HepG2 (cell line): ENCODE measurements at regions not wholly inside any gene's neighbourhood (a gene's known extent, or its start where the extent isn't known, plus 50 kb on each side); places are given as distances from the start of the nearest gene placed in this dataset.

Source experiments
- ATAC-seq: fragments of 200-7000 bp; cut with Tn5 transposase; 3 replicates; pipeline ENCODE4 v1.9.1; 2020; ENCODE audit warnings: mild to moderate bottlenecking, moderate library complexity
- BruUV-seq: library from RNA; stranded (reverse); fragments of 400-500 nt; replicated peaks from 2 replicates; lab custom pipeline; 2021; lab: Mats Ljungman, UMichigan
- CTCF ChIA-PET: fragments of 300-600 bp; formaldehyde crosslinking; extraction: SDS; loops from one replicate; lab custom pipeline; 2021; ENCODE audit warnings: low total read pairs, inconsistent platforms, low intra/inter-chr PET ratio; lab: Yijun Ruan, JAX
- POLR2A ChIA-PET: fragments of 350-600 bp; sonication (Branson Sonifier 250); formaldehyde crosslinking; loops from one replicate; lab custom pipeline; 2020; ENCODE audit warnings: antibody characterized with exemption, inconsistent platforms; lab: Yijun Ruan, JAX
- DNase-seq: peaks from one replicate; pipeline ENCODE4 v3.0.0-alpha.2; 2015; ENCODE audit warnings: low spot score
- FAIRE-seq: peaks from 3 replicates; lab custom pipeline; 2011; peaks lifted over from hg19 to GRCh38; lab: Jason Lieb, UNC
- H2AFZ ChIP-seq: one replicate; pipeline ENCODE4 v1.6.1; 2011; ENCODE audit warnings: low read length, inconsistent platforms
- H3K27ac ChIP-seq: fragments of 300-600 bp; 3 replicates; pipeline ENCODE4 v1.8.0; 2011; ENCODE audit warnings: mixed run types, mild to moderate bottlenecking, mixed read lengths, low read length, inconsistent platforms; ENCODE audit not compliant: insufficient read depth; ENCODE audit errors: extremely low read length
- H3K27me3 ChIP-seq, 2 experiments: fragments of 200-600 bp in 1 of 2; 2 replicates in 1 of 2; 3 replicates in 1 of 2; pipeline versions ENCODE4 v1.6.0 to v1.8.0; 2011; ENCODE audit warnings: low read length in 2 of 2, mild to moderate bottlenecking in 2 of 2, moderate library complexity in 2 of 2, inconsistent platforms in 1 of 2; ENCODE audit not compliant: insufficient read depth in 2 of 2, control insufficient read depth in 1 of 2
- H3K36me3 ChIP-seq, 2 experiments: fragments of 200-600 bp in 1 of 2; replicated peaks in 1 of 2; 2 replicates in 1 of 2; 3 replicates in 1 of 2; pipeline versions ENCODE4 v1.5.1 to v1.8.0; 2011; ENCODE audit warnings: low read length in 2 of 2, inconsistent platforms in 1 of 2; ENCODE audit not compliant: insufficient read depth in 2 of 2, control insufficient read depth in 1 of 2
- H3K4me1 ChIP-seq: 2 replicates; pipeline ENCODE4 v1.5.1; 2012; ENCODE audit warnings: low read length, inconsistent platforms; ENCODE audit not compliant: insufficient read depth
- H3K4me2 ChIP-seq: 2 replicates; pipeline ENCODE4 v1.6.0; 2011; ENCODE audit warnings: low read depth, low read length, inconsistent platforms
- H3K4me3 ChIP-seq, 3 experiments: fragments of 200-600 bp in 1 of 3; sonication (generic), shearing (Covaris generic) in 1 of 3; replicated peaks in 1 of 3; 2 replicates each; pipeline ENCODE4 v1.5.1; 2011 to 2016; ENCODE audit warnings: low read length in 3 of 3, inconsistent platforms in 2 of 3, low read depth in 2 of 3, mild to moderate bottlenecking in 2 of 3, control low read depth in 1 of 3, mixed read lengths in 1 of 3; ENCODE audit not compliant: insufficient read depth in 1 of 3
- H3K79me2 ChIP-seq: one replicate; pipeline ENCODE4 v1.6.1; 2011; ENCODE audit warnings: low read length, inconsistent platforms; ENCODE audit not compliant: insufficient read depth
- H3K9ac ChIP-seq: 2 replicates; pipeline ENCODE4 v1.6.0; 2011; ENCODE audit warnings: mild to moderate bottlenecking, low read depth, low read length, inconsistent platforms; ENCODE audit not compliant: insufficient read depth
- H3K9me3 ChIP-seq: 2 replicates; pipeline ENCODE4 v1.5.1; 2012; ENCODE audit warnings: mild to moderate bottlenecking, low read length
- H4K20me1 ChIP-seq: 2 replicates; pipeline ENCODE4 v1.6.0; 2011; ENCODE audit warnings: inconsistent platforms, mild to moderate bottlenecking, low read length, moderate library complexity; ENCODE audit not compliant: insufficient read depth
- CC2D1A ChIP-seq: sonication (generic); formaldehyde crosslinking; IDR thresholded peaks from 2 replicates; pipeline ENCODE4 v1.8.1; 2023; ENCODE audit warnings: mild to moderate bottlenecking, missing genetic modification reagents
- CEBPB ChIP-seq: IDR thresholded peaks from 2 replicates; pipeline ENCODE4 v1.6.1; 2011; ENCODE audit warnings: low read depth, low read length, improper control_type of control experiment, borderline replicate concordance
- FOXJ3 ChIP-seq: sonication (generic); formaldehyde crosslinking; IDR thresholded peaks from 2 replicates; pipeline ENCODE4 v1.4.0; 2020; ENCODE audit warnings: missing genetic modification reagents, mild to moderate bottlenecking, borderline replicate concordance
- HOXA3 ChIP-seq: sonication (generic); formaldehyde crosslinking; IDR thresholded peaks from 2 replicates; pipeline ENCODE4 v1.5.0; 2020; ENCODE audit warnings: missing genetic modification reagents
- KDM2A ChIP-seq: sonication (generic); formaldehyde crosslinking; IDR thresholded peaks from 2 replicates; pipeline ENCODE4 v1.4.0; 2020; ENCODE audit warnings: low read depth, missing genetic modification reagents, borderline replicate concordance
- SRY ChIP-seq: sonication (generic); formaldehyde crosslinking; IDR thresholded peaks from 2 replicates; pipeline ENCODE4 v1.8.0; 2022; ENCODE audit warnings: mild to moderate bottlenecking, missing genetic modification reagents
- STAT5B ChIP-seq: sonication (generic); formaldehyde crosslinking; IDR thresholded peaks from 2 replicates; pipeline ENCODE4 v1.4.0; 2020; ENCODE audit warnings: missing genetic modification reagents
- TBL1XR1 ChIP-seq: fragments of 150-350 bp; IDR thresholded peaks from 2 replicates; pipeline ENCODE4 v1.6.1; 2014; ENCODE audit warnings: borderline replicate concordance, low read length; ENCODE audit not compliant: partially characterized antibody
- ZNF431 ChIP-seq: sonication (generic); formaldehyde crosslinking; IDR thresholded peaks from 2 replicates; pipeline ENCODE4 v1.9.0; 2022; ENCODE audit warnings: missing genetic modification reagents, low read depth, mild to moderate bottlenecking, borderline replicate concordance
- ZNF530 ChIP-seq: sonication (generic); formaldehyde crosslinking; IDR thresholded peaks from 2 replicates; pipeline ENCODE4 v1.5.0; 2020; ENCODE audit warnings: low read depth, mild to moderate bottlenecking, missing genetic modification reagents
- WGBS: methylation state at CpG from one replicate; pipeline ENCODE4 v1.1.6; 2017; ENCODE audit warnings: low lambda C conversion rate; 5-methylcytosine and 5-hydroxymethylcytosine counted together
- in situ Hi-C: cut with HindIII; loops from 2 replicates; pipeline ENCODE4 v1.10.0; 2017; ENCODE audit warnings: low pct_unique_long_range_greater_than_20kb; ENCODE audit not compliant: extremely low pct_ligation_motif_present
- intact Hi-C: fragments of 100-400 bp; cut with micrococcal nuclease; formaldehyde crosslinking; loops from one replicate; pipeline ENCODE4 v1.10.0; 2022; ENCODE audit not compliant: unreplicated experiment
- TF ChIP-seq, protein P1 (sequence below): IDR thresholded peaks from 2 replicates; pipeline ENCODE4 v1.6.1; 2016; ENCODE audit warnings: missing compliant biosample characterization, missing genetic modification reagents, borderline replicate concordance
- TF ChIP-seq, protein P2 (sequence below): sonication (generic); formaldehyde crosslinking; IDR thresholded peaks from 2 replicates; pipeline ENCODE4 v1.4.0; 2020; ENCODE audit warnings: missing genetic modification reagents
- TF ChIP-seq, protein P3 (sequence below): sonication (generic); formaldehyde crosslinking; IDR thresholded peaks from 2 replicates; pipeline ENCODE4 v1.4.0; 2020; ENCODE audit warnings: mild to moderate bottlenecking, low read depth, missing genetic modification reagents

DNA sequence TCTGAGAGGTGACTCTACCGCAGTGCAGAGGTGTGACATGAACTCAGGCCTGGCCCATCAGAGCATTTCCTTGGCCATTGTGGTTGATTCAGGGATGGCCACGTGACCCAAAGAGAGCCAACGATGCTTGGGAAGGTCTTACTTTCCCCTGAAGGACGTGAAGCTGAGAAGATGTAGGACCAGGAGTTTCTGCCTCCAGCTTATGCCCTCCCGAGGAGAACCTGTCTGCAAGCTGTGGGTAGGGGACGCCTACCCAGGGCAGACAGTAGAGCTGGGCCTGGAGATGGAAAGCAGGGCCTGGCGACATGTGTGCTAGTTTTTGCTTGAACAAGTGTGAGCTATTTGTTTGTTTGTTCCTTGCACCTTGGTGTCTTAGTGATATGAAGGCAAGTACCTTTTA, 89.4 kb downstream of the RPLP1 start:
- Histone ChIP-seq H3K9me3 (no peaks in the 10 kb centered on the region), H2AFZ (no peak overlapping the region), H3K27ac (no peak overlapping the region), H3K79me2 (no peaks in the 10 kb centered on the region), H3K36me3 (no peaks in the 10 kb centered on the region), H3K4me3 (no peak overlapping the region), H3K4me1 (no peaks in the 10 kb centered on the region), H3K4me2 (no peak overlapping the region), H4K20me1 (peaks cover 4% of the 10 kb centered on the region; the same call in 1 of the 2 replicates), H3K27me3 (peaks cover 5 to 85% of the 10 kb centered on the region in 2 experiments; a peak in 4 of 5 replicates), H3K9ac (no peak overlapping the region)
- 3% methylated on average over 5 of the region's 7 CpGs for WGBS
- ATAC-seq (no peak), DNase-seq (no peak), FAIRE-seq (no peak)
- in situ Hi-C loops (no loop called here), intact Hi-C loops (no loop called here)
- CTCF ChIA-PET, result no interaction called here
- POLR2A ChIA-PET, result no interaction called here
- TF ChIP-seq HOXA3, result no peak
- TF ChIP-seq SRY (CRISPR knock-in tag), result no peak
- TF ChIP-seq ZNF431 (CRISPR knock-in tag), result no peak
- TF ChIP-seq ZNF530 (CRISPR knock-in tag), result no peak
- TF ChIP-seq KDM2A (CRISPR knock-in tag), result no peak
- no TSS peak for BruUV-seq

DNA sequence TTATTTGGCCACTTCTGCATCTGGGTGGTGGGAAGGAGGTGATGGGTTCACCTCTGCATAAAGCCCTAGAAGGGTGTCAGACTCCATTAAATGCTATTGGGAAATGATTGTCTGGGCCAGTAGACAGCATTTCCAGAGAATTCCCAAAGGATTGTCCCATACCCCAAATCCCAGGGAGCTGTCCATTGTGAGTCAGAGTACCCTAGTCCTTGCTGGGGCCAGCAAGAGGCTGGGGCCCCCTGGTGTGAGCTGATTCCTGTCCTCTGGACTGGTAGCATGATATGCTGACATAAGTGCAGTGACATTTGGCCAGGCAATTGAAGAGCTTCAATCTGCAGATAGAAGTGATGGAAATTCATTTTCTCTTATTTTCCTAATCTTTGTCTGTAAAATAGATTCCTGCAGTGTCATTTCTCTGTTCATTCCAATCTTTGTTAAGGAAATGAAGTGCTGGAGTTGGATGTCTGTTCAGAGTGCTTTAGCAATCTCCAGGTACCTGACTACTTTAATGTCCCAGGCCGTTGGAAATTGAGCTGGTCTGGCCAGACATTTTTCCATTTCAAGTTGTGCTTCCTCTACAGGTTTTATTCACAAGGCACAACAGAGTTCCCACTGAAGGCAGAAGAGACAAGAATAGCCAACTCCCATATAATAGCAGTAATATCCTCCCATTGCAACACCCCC, 91.2 kb downstream of the RPLP1 start:
- Histone ChIP-seq H3K4me1 (no peaks in the 10 kb centered on the region), H3K27me3 (peaks cover 5 to 81% of the 10 kb centered on the region in 2 experiments; a peak in 4 of 5 replicates), H3K9ac (no peak overlapping the region), H3K79me2 (no peaks in the 10 kb centered on the region), H3K36me3 (no peaks in the 10 kb centered on the region), H3K4me3 (no peak overlapping the region), H3K27ac (no peak overlapping the region), H3K9me3 (no peaks in the 10 kb centered on the region), H2AFZ (no peak overlapping the region), H4K20me1 (peaks cover 7% of the 10 kb centered on the region; the same call in 1 of the 2 replicates), H3K4me2 (no peak overlapping the region)
- no peak for ATAC-seq
- no peak for DNase-seq
- 0% methylated on average over 1 of the region's 1 CpG for WGBS
- no peak for FAIRE-seq
- ChIA-PET POLR2A (no interaction called here), CTCF (no interaction called here)
- BruUV-seq, result no TSS peak
- intact Hi-C loops, result no loop called here
- in situ Hi-C loops, result no loop called here
- TF ChIP-seq CC2D1A (no peak), STAT5B (CRISPR knock-in tag) (no peak), CEBPB (no peak), FOXJ3 (no peak), TBL1XR1 (no peak)
- TF ChIP-seq, protein P1, sequence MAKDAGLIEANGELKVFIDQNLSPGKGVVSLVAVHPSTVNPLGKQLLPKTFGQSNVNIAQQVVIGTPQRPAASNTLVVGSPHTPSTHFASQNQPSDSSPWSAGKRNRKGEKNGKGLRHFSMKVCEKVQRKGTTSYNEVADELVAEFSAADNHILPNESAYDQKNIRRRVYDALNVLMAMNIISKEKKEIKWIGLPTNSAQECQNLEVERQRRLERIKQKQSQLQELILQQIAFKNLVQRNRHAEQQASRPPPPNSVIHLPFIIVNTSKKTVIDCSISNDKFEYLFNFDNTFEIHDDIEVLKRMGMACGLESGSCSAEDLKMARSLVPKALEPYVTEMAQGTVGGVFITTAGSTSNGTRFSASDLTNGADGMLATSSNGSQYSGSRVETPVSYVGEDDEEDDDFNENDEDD (CRISPR knock-in tag), result no peak
- TF ChIP-seq, protein P2, sequence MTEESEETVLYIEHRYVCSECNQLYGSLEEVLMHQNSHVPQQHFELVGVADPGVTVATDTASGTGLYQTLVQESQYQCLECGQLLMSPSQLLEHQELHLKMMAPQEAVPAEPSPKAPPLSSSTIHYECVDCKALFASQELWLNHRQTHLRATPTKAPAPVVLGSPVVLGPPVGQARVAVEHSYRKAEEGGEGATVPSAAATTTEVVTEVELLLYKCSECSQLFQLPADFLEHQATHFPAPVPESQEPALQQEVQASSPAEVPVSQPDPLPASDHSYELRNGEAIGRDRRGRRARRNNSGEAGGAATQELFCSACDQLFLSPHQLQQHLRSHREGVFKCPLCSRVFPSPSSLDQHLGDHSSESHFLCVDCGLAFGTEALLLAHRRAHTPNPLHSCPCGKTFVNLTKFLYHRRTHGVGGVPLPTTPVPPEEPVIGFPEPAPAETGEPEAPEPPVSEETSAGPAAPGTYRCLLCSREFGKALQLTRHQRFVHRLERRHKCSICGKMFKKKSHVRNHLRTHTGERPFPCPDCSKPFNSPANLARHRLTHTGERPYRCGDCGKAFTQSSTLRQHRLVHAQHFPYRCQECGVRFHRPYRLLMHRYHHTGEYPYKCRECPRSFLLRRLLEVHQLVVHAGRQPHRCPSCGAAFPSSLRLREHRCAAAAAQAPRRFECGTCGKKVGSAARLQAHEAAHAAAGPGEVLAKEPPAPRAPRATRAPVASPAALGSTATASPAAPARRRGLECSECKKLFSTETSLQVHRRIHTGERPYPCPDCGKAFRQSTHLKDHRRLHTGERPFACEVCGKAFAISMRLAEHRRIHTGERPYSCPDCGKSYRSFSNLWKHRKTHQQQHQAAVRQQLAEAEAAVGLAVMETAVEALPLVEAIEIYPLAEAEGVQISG (CRISPR knock-in tag), result no peak
- TF ChIP-seq, protein P3, sequence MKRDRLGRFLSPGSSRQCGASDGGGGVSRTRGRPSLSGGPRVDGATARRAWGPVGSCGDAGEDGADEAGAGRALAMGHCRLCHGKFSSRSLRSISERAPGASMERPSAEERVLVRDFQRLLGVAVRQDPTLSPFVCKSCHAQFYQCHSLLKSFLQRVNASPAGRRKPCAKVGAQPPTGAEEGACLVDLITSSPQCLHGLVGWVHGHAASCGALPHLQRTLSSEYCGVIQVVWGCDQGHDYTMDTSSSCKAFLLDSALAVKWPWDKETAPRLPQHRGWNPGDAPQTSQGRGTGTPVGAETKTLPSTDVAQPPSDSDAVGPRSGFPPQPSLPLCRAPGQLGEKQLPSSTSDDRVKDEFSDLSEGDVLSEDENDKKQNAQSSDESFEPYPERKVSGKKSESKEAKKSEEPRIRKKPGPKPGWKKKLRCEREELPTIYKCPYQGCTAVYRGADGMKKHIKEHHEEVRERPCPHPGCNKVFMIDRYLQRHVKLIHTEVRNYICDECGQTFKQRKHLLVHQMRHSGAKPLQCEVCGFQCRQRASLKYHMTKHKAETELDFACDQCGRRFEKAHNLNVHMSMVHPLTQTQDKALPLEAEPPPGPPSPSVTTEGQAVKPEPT (CRISPR knock-in tag), result no peak
